ENCODE measurements at regions not wholly inside any gene's neighbourhood (a gene's known extent, or its start where the extent isn't known, plus 50 kb on each side); places are given as distances from the start of the nearest gene placed in this dataset.
"Not testable (repeated sequence)": the region's sequence is repeated elsewhere in the genome, so short reads cannot be mapped to it uniquely, and the experiment has no call there.

GRCh38 chr14:58912287-58912686, 274.5 kb downstream of the DACT1 start:
- no peak for DNase-seq

- no peak for DNase-seq
Observed at GRCh38 chr14:58912799-58913432, 275.2 kb downstream of the DACT1 start.

DNA sequence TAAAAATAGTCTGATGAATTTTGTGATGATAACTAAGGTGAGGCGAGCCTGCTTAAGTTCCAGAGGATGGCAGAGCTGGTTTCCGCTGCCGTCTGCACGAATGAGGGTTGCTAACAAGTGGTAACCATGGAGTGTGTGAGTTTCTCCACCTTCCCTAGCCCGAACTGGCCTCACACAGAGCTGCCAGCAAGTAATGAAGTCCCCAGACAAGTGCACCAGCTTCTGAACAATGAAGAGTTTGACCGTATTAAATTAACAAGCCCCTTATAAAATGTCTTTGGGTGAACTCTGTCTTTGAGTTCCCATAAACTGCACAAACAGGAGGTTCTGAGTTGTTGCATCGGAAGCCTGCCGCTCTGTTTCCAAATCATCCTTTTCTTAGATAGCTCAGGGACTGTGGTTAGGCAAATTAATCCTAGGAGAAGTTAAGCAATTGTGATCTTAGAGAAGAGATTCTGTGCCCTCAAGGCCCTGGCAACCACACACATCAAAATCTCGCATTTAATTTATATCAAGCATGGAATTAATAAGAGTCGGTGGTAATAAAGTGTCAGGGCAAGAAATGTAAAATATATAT, 274.1 kb upstream of the DAAM1 start:
- no peak for DNase-seq

GRCh38 chr14:58915646-58916045, 272.8 kb upstream of the DAAM1 start:
- DNase-seq, result no peak

- no peak for DNase-seq
Observed at GRCh38 chr14:58918066-58918738, 270.3 kb upstream of the DAAM1 start.

GRCh38 chr14:58919217-58919616, 269.2 kb upstream of the DAAM1 start:
- no peak for DNase-seq

GRCh38 chr14:58920230-58920629, 268.2 kb upstream of the DAAM1 start:
- no peak for DNase-seq

DNA sequence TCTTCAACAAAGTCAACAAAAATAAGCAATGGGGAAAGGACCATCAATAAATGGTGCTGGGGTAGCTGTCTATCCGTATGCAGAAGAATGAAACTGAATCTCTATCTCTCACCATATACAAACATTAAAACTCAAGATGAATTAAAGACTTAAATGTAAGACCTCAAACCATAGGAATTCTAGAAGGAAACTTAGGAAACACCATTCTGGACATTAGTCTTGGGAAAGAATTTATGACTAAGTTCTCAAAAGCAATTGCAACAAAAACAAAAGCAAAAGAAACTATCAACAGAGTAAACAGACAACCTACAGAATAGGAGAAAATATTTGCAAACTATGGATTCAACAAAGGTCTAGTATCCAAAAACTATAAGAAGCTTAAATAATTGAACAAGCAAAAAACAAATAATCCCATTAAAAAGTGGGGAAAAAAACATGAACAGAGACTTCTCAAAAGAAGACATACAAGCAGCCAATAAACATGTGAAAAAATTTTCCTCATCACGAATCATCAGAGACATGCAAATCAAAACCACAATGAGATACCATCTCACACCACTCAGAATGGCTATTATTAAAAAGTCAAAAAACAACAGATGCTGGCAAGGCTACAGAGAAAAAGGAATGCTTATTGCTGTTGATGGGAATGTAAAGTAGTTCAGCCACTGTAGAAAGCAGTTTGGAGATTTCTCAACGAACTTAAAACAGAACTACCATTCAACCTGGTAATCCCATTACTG, 266.1 kb upstream of the DAAM1 start:
- not testable (repeated sequence) for DNase-seq

DNA sequence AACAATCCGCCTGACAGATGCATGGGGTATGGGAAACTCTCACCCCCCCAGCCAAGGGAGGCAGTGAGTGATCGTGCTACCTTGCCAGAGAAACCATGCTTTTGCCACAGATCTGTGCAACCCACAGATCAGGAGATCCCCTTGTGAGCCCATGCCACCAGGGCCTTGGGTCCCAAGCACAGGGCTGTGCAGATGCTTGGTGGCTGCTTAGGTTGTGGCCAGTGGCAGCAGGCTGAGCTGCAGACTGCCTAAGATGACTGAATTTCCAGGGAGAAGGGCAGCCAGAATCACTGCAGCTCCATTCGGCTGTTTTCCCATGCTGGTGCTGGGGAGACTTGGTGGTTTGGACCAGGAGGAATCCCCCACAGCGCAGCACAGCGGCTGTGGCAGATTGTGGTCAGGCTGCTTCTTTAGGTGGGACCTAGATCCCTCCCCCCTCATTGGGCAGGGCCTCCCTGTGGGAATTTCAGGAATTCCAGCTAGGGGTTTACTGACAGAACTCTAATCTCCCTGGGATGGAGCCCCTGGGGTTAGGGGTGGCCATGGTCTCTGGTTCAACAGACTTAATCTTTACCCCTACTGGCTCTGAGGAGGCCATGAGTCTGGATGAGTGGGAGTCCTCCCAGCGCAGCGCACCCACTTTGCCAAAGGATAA, 264.6 kb upstream of the DAAM1 start:
- no peak for DNase-seq

GRCh38 chr14:58941629-58942028, 246.8 kb upstream of the DAAM1 start:
- DNase-seq, result no peak

DNA sequence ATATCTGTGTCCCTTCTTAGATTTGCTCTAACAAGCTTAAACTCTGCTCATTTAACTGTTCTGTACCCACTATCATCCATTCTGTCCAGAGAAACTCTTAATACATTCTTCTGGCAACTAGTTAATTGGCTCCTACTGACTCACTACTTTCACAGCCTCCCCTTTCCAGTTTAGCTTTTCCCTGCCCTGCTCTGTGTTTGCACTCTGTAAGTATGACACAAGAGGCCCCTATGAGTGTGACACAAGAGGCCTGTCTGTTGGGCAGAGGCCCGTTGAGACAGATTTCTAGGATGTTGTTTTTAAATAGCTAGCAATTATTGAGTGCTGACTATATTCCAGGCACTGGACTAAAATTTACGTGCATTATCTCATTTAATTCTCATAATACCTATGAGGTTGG, 246.0 kb upstream of the DAAM1 start:
- DNase-seq, result no peak

- no peak for DNase-seq
Observed at GRCh38 chr14:58944343-58944967, 244.0 kb upstream of the DAAM1 start.

DNA sequence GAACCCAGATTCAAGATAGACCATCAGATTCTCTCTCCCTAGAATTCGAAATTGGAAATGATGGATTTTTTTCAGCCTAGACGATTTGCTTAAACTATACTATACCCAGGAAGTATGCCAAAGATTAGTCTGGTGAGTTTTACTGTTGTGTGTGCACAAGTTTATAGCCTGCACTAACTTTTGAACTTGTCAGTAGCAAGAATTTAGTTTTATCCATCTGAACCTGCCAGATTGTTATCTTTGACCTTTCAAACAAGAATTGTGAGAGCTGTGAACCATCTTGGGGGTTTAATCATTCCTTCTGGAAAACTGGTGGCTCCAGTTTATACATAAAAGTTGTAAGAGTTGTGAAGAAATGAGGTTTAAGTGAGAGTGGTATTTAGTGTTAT, 243.5 kb upstream of the DAAM1 start:
- DNase-seq, result no peak

- no peak for DNase-seq
Observed at GRCh38 chr14:58946431-58946830, 242.0 kb upstream of the DAAM1 start.

- DNase-seq, result no peak
Observed at GRCh38 chr14:58947156-58947555, 241.3 kb upstream of the DAAM1 start.

DNA sequence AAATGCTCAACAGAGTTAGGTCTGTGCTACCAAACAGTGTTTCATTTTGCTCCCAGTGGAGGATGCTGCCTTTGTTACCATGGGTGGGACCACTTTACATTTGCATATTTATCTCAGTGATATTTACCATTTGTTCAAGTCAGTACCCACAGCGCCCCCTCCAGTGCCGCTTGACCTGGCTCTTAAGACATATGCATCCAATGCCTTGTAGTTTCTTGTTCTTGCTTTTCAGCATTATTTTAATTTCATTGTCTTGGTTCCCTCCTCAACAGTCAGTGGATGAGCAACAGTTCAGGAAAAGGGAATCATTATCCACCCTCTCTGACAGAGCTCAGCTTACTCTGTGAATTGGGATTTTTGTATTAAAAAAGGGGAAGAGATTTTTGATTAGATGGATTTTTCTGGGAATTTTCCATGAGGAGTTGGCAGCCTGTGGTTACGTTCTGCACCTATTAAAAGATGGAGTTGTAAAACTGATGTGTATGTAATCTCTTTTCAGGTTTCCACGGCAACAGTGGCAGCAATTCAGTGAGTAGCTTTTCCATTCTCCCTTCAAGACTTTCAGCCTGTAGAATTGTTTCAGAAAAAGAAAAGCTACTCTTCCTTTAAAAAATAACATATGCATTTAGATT, 240.5 kb upstream of the DAAM1 start:
- DNase-seq, result no peak

- no peak for DNase-seq
Observed at GRCh38 chr14:58950555-58950954, 237.9 kb upstream of the DAAM1 start.

DNA sequence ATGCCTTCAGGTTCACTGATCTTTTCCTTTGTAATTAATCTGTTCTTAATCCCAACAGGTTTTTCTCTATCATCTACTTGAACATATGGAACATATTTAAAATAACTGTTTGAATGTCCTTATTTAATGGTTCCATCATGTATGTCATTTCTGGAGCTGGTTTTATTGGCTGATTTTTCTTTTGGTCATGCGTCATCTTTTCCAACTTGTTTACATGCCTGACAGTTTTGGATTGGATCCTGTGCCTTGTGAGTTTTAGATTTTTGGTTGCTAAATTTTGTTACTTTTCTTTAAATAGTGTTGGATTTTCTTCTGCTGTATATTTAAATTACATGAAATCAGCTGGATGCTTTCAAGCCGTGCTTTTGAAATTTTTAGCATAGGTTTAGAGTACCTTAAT, 237.3 kb upstream of the DAAM1 start:
- DNase-seq, result no peak

GRCh38 chr14:58954052-58954451, 234.4 kb upstream of the DAAM1 start:
- no peak for DNase-seq

DNA sequence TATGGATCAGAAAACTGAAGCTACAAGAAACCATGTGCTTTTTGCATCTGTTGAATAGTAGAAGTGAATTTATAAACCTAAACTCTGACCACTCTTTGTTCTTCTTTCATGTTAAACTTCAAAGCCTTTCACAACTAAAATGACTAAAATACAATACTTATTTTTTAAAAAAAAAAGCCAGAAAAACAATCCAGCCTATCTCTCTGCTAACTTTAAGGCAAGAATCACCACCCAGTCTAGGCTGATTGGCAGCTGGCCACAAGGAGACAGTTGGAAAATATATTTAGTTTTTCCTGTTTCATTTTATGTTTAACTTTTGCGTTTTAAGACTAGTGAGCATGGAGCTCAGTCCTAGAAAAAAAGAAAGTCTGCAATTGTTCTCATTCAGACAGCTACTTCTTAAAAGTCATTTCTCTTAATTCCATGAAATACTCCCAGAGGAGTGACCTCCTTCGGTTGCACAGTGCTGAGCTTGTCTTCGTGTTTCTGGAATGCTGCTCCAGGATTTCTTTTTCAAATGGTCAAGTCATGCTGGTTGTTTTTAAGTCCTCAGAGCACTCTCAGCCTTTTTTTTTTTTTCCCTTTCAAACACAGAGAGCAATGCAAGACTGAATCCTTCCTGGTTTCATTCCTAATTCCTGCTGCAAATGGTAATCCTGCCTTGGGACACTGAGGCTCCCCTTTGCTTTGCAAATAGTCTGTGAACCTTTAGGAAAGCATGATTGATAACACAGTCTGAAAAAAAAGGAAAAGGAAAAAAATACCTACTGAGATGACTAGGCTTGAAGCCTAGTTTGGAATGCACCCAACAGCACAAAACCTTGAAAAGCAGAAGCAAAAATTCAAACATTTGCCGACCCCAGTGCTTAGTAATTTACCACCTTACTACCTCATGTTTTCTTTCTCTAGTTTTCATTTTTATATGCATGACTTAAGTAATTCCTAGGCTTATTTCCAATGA, 233.3 kb upstream of the DAAM1 start:
- no peak for DNase-seq

Measured in CD4-positive, alpha-beta T cell treated with Interleukin-4 for 4 hours (primary cell).